NCI-H460 (cell line): ENCODE measurements at regions not wholly inside any gene's neighbourhood (a gene's known extent, or its start where the extent isn't known, plus 50 kb on each side); places are given as distances from the start of the nearest gene placed in this dataset.
"Not testable (repeated sequence)": the region's sequence is repeated elsewhere in the genome, so short reads cannot be mapped to it uniquely, and the experiment has no call there.

Experiments
- DNase-seq: peaks from one replicate; pipeline ENCODE4 v3.0.0-alpha.2; 2016; ENCODE audit warnings: low read depth; ENCODE audit errors: extremely low read depth

GRCh38 chr14:30214461-30215090 is 286.9 kb upstream of the PRKD1 start:
- peak; percentile 50 for DNase-seq

GRCh38 chr14:30218907-30219306 is 291.3 kb upstream of the PRKD1 start:
- no peak for DNase-seq

- DNase-seq: no peak
Observed at GRCh38 chr14:30221546-30221945, 293.9 kb upstream of the PRKD1 start.

GRCh38 chr14:30223385-30223785 is 295.7 kb upstream of the PRKD1 start:
- DNase-seq: peak; percentile 31

GRCh38 chr14:30223966-30224365 is 296.3 kb upstream of the PRKD1 start:
- no peak for DNase-seq

- DNase-seq: no peak
Observed at GRCh38 chr14:30225176-30225575, 297.5 kb upstream of the PRKD1 start.

GRCh38 chr14:30227436-30227835 is 299.8 kb upstream of the PRKD1 start:
- DNase-seq: no peak

- DNase-seq: peak; percentile 15
Observed at GRCh38 chr14:30227876-30228275, 300.2 kb upstream of the PRKD1 start.

GRCh38 chr14:30230719-30231118 is 303.1 kb upstream of the PRKD1 start:
- no peak for DNase-seq

- no peak for DNase-seq
Observed at GRCh38 chr14:30234966-30235365, 307.3 kb upstream of the PRKD1 start.

GRCh38 chr14:30235485-30235884 is 307.8 kb upstream of the PRKD1 start:
- DNase-seq: no peak

- no peak for DNase-seq
Observed at GRCh38 chr14:30238936-30239335, 311.3 kb upstream of the PRKD1 start.

- DNase-seq: no peak
Observed at GRCh38 chr14:30240018-30240417, 312.4 kb upstream of the PRKD1 start.

- no peak for DNase-seq
Observed at GRCh38 chr14:30240685-30241084, 313.0 kb upstream of the PRKD1 start.

- no peak for DNase-seq
Observed at GRCh38 chr14:30242744-30243143, 315.1 kb upstream of the PRKD1 start.

- DNase-seq: no peak
Observed at GRCh38 chr14:30243207-30243606, 315.6 kb upstream of the PRKD1 start.

GRCh38 chr14:30243805-30244204 is 315.2 kb upstream of the G2E3 start:
- no peak for DNase-seq

GRCh38 chr14:30244348-30244747 is 314.6 kb upstream of the G2E3 start:
- not testable (repeated sequence) for DNase-seq

- no peak for DNase-seq
Observed at GRCh38 chr14:30251017-30251416, 307.9 kb upstream of the G2E3 start.

- no peak for DNase-seq
Observed at GRCh38 chr14:30251557-30252100, 307.3 kb upstream of the G2E3 start.

GRCh38 chr14:30252151-30252550 is 306.8 kb upstream of the G2E3 start:
- DNase-seq: no peak

- DNase-seq: no peak
Observed at GRCh38 chr14:30252783-30253674, 305.9 kb upstream of the G2E3 start.
